ENCODE measurements at regions not wholly inside any gene's neighbourhood (a gene's known extent, or its start where the extent isn't known, plus 50 kb on each side); places are given as distances from the start of the nearest gene placed in this dataset.

DNA sequence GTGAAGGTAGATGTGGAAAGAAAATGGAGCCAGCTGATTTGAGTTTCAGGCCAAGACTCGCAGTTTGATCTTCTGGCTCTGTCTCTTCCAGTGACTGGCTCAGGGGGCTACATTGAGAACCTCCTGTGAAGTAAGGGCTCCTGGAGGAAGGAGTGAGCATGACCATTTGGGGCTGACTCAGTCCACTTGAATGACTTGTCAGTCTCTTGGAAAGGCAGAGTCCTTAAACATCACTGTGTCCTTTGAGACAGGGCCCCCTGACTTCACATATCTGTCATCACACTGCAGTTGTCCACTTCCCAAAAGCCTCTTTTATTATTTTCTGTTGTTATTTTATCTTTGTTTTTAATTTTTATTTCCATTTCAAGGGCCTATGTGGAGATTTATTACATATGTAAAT is 204.6 kb upstream of the APCDD1 start:
- BruUV-seq (replicated peaks), result no TSS peak

More for the DNA sequence above, 204.6 kb upstream of the APCDD1 start:
- intact Hi-C loops (cut with micrococcal nuclease), result no loop called here
- H3K27me3 ChIP-seq (ENCODE audit: insufficient read depth, low read length), result peaks cover 11% of the 10 kb centered on the region
- CTCF ChIA-PET, result no interaction called here
- H2AFZ ChIP-seq (ENCODE audit: low read depth, low read length, poor library complexity, severe bottlenecking), result no peak overlapping the region
- H3K79me2 ChIP-seq (ENCODE audit: insufficient read depth, low read length), result no peaks in the 10 kb centered on the region
- ATAC-seq (no peak), DNase-seq (ENCODE audit: low read depth, low spot score) (no peak)
- no peaks in the 10 kb centered on the region for H4K20me1 ChIP-seq (ENCODE audit: insufficient read depth)
- POLR2A ChIA-PET, result no interaction called here
- H3K36me3 ChIP-seq (ENCODE audit: control insufficient read depth in 1 of 2, insufficient read depth in 2 of 2, low read length in 2 of 2), result no peaks in the 10 kb centered on the region
- no peaks in the 10 kb centered on the region for H3K4me1 ChIP-seq (ENCODE audit: control insufficient read depth in 1 of 2, insufficient read depth in 2 of 2, low read length in 2 of 2)
- RAD21 ChIA-PET (ENCODE audit: low non-redundant PET in 1 of 2, low total read pairs in 2 of 2, uncharacterized antibody in 2 of 2, unreplicated experiment in 2 of 2), result no interaction called here
- no peak overlapping the region for H3K4me3 ChIP-seq (replicated peaks in 1 of 2; ENCODE audit: low read depth in 1 of 2, low read length in 2 of 2)
- no peak overlapping the region for H3K9ac ChIP-seq (ENCODE audit: low read length)
- H3K27ac ChIP-seq (ENCODE audit: low read depth, low read length), result no peak overlapping the region
- no peak for TF ChIP-seq ZFX (IDR thresholded peaks at IDR 0.05)
- no peak for TF ChIP-seq ZBTB33 (IDR thresholded peaks at IDR 0.05; ENCODE audit: extremely low read depth, insufficient replicate concordance, low read length)
- TF ChIP-seq EZH2phosphoT487 (IDR thresholded peaks at IDR 0.05; ENCODE audit: borderline replicate concordance), result no peak
- TF ChIP-seq CTCF (IDR thresholded peaks at IDR 0.05 in 2 of 3, conservative IDR thresholded peaks at IDR 0.05 in 1 of 3; ENCODE audit: borderline replicate concordance in 1 of 3, insufficient read depth in 1 of 3, low read depth in 2 of 3, low read length in 2 of 3), result no peak
- TF ChIP-seq SP1 (IDR thresholded peaks at IDR 0.05; ENCODE audit: low read depth), result no peak
- no peak for TF ChIP-seq CEBPB (IDR thresholded peaks at IDR 0.05; ENCODE audit: low read depth)
- no peak for TF ChIP-seq SRF (IDR thresholded peaks at IDR 0.05; ENCODE audit: low read depth)
- no peak for TF ChIP-seq YY1 (IDR thresholded peaks at IDR 0.05; ENCODE audit: extremely low read depth, insufficient replicate concordance, low read depth, low read length)
- no peak for TF ChIP-seq TCF7L2 (IDR thresholded peaks at IDR 0.05; ENCODE audit: borderline replicate concordance, extremely low read depth, insufficient read depth, insufficient read length)
- no peak for TF ChIP-seq FOSL1 (IDR thresholded peaks at IDR 0.05; ENCODE audit: low read depth)
- no peaks in the 10 kb centered on the region for H3K9me2 ChIP-seq (ENCODE audit: insufficient read depth)
- H3K9me3 ChIP-seq (ENCODE audit: control insufficient read depth in 1 of 2, insufficient read depth in 1 of 2, low read depth in 1 of 2, low read length in 2 of 2), result no peaks in the 10 kb centered on the region
- no peak overlapping the region for H3K4me2 ChIP-seq (ENCODE audit: low read length)

All from HCT116 (cell line).